ENCODE measurements at regions not wholly inside any gene's neighbourhood (a gene's known extent, or its start where the extent isn't known, plus 50 kb on each side); places are given as distances from the start of the nearest gene placed in this dataset.
"Not testable (repeated sequence)": the region's sequence is repeated elsewhere in the genome, so short reads cannot be mapped to it uniquely, and the experiment has no call there.

DNA sequence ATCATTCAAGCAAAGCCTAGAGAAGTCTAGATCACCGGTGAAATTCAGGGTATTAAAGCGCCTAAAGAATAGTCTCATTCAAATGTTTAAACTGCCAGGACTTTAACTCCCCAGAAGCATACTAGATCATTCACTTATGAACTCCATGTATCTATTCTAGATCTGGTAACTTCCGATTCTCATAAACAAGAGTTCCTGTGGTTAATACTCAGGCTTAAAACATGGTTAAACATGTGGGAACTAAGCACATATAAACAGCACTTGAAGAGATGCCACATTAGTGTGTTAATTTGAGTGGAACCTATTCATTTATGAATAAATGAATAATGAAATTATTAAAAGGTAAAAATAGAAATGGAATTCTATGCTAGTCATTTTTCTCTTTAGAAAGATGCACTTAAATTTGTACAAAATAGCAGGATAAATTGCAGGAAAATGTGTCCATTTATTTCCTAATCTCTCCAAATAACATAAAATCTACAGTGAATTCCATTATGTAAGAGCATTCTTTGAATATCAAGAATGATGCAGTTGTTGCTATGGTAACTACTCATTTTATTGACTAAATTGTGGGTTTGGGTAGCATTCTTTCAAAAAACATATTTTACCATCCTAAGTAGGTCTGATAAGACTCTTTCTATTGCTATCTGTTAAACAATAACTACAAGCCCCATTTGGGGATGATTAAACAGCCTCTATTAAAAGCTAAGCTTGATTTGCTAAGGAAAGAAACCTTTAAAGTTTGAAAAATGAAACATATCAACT, 147.6 kb upstream of the TMEM168 start:
- peak; percentile 26 for DNase-seq (ENCODE audit: low spot score)

DNA sequence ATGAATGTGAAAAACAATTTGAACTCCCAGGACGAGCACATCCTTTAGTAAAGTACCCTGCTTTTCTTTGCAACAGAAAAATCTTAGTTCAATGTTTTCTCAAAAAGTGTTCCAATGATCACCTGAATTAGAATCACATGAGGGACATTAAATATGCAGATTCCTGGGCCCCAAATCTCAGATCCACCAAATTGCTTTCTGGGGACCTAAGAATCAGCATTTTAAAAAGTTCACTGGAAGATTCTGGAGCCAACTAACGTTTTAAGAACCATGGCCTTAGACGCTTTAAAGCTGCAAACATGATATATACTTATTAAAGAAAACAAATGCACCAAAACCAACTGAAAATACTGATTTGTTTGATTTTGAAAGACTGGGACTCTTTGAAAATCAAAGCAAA, 143.4 kb upstream of the TMEM168 start:
- no peak for DNase-seq (ENCODE audit: low spot score)

DNA sequence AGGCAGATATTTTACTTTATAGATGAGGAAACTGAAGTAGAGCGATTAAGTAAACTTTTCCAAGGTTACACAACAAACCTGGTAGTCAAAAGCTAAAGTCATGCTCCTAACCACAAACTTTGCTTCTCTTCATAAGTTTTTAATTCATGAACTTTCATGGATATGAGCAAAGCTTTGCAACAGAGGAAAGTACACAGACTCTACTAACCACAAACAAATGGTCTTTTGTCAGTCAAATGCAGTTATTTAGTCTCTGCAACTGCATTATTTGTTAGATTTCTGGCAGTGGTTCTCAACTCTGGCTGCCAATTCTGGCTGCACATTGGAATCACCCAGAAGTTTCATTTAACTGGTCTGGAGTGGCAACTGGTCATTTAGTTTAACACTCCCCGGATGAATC, 140.6 kb upstream of the TMEM168 start:
- DNase-seq (ENCODE audit: low spot score), result no peak

DNA sequence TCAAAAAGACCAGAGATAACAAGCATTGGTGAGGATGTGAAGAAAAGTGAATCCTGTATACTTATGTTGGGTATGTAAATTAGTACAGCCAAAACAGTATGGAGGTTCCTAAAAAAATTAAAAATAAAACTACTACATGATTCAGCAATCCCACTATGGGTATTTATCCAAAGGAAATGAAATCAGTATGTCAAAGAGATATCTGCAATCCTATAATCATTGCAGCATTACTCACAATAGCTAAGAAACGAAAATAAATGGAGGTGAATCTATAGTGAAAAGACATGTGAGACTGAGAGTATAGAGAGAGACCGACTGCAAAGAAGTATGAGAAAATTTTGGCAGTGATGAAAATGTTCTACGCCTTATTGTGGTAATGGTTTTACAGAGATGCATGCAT, 139.2 kb upstream of the TMEM168 start:
- no peak for DNase-seq (ENCODE audit: low spot score)

DNA sequence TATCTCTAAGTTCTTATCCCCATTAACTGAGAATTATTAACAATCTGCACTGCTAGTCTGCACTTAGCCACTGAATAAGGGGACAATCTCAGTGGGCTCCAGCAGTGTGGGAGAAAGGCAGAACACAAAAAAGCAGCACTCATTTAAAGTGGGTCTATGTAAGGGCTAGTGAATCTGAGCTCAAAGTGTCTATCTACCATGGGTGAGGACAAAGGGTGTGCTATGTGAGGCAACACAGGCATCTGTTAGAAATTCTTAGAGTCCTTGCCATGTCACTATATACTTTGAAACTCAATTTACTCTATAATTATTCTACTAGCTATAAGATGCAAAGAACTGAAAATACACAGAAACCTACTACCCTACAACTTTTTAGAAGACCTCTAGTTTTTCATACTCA, 135.8 kb upstream of the TMEM168 start:
- DNase-seq (ENCODE audit: low spot score), result no peak

DNA sequence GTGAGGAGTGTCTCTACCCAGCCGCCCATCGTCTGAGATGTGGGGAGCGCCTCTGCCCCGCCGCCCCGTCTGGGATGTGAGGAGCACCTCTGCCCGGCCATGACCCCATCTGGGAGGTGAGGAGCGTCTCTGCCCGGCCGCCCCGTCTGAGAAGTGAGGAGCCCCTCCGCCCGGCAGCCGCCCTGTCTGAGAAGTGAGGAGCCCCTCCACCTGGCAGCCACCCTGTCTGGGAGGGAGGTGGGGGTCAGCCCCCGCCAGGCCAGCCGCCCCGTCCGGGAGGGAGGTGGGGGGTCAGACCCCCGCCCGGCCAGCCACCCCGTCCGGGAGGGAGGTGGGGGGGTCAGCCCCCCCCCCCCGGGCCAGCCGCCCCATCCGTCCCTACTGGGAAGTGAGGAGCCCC, 132.4 kb upstream of the TMEM168 start:
- not testable (repeated sequence) for DNase-seq (ENCODE audit: low spot score)

DNA sequence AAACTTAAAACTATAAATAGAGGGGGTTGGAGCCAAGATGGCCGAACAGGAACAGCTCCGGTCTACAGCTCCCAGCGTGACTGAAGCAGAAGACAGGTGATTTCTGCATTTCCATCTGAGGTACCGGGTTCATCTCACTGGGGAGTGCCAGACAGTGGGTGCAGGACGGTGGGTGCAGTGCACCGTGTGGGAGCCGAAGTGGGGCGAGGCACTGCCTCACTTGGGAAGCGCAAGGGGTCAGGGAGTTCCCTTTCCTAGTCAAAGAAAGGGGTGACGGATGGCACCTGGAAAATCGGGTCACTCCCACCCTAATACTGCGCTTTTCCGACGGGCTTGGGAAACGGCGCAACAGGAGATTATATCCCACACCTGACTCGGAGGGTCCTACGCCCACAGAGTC, 126.2 kb upstream of the TMEM168 start:
- not testable (repeated sequence) for DNase-seq (ENCODE audit: low spot score)

DNA sequence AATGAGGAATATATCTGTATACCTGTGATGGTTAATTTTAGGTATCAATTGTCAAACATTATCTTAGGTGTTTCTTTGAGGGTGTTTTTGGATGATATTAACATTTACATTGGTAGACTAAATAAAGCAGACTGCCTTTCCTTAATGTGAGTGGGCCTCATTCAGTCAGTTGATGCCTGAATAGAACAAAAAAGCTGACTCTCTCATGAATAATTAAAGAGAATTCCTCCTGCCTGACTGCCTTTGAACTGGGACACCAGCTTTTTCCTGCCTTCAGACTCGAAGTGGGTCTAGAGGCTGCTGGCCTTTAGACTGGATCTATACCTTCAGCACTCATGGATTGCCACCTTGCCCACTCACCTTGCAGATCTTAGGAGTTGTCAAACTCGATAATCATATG, 117.9 kb upstream of the TMEM168 start:
- no peak for DNase-seq (ENCODE audit: low spot score)

DNA sequence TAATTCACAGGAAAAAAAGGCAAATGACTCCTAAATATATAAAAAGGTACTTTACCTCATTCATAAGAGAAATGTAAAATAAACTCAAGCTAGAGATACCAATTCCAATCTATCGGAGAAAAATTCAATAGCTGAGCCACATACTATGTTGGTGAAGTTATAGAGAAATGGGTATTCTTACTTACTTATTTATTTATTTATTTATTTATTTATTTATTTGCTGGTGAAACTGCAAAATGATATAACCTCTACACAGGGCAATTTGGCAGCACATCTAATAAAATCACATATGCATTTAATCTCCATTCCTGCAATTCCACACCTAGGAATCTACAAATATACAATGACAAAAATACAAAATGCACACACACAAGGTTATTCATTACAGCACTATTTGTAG, 117.5 kb upstream of the TMEM168 start:
- no peak for DNase-seq (ENCODE audit: low spot score)

DNA sequence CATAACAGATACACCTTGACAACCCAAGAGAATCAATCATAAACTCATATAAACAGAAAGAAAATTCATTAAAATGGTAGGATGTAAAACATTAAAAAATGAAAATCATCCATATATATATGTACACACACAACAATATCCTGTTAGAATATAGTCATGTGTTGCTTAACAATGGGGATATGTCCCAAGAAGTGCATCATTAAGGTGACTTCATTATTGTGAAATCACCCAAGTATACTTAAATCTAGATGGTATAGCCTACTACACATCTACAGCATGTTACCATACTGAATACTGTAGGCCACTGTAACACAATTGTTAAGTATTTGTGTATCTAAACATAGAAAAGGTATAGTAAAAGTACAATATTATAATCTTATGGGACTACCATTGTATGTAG, 115.8 kb upstream of the TMEM168 start:
- DNase-seq (ENCODE audit: low spot score), result no peak

DNA sequence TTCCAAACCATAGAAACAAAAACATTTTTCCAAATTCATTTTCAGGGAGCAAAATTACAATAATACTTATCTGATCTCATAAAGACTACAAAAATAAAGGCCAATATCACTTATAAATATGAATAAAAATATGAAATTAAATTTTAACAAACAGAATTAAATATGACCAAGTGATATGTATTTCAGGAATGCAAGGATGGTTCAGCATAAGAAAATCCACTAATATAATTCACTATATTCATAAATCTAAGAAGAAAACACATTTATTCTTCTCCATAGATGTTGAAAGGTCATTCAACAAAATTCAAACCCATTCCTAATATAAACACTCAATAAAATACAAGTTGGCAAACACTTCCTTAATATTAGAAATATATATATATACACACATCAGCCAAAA, 115.2 kb upstream of the TMEM168 start:
- DNase-seq (ENCODE audit: low spot score), result no peak

DNA sequence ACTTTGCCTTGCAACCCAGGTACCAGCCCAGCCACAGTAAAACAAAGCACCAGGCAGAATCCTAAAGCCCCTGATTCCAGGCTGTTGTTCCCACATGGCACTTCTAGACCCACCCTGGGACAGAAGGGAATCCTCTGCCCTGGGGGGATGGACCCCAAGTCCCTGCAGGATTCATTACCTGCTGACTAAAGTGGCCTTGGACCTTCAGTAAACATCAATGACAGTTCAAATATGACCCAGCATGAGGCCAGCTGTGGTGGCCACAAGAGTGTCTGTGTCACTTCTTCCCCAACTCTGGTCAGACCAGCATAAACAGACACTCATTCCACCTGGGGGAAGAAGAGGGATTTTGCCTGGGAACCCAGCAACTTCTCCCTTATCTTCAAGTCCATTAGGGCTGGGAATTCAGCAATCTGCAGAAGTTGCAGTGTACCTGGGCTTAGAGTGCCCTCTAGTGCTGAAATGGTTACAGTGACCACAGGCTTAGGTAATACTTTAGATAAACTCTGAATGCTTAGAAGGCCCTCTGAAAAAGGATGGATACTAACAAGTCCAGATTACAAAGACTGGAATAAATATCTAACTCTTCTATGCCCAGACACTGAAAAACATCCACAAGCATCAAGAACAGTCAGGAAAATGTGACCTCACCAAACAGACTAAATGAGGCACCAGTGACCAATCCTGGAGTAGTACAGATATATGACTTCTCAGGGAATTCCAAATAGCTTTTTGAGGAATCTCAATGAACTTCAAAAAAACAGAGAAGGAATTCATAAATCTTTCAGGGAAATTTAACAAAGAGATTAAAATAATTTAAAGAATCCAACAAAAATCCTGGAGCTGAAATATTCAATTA, 108.5 kb upstream of the TMEM168 start:
- peak; percentile 32 for DNase-seq (ENCODE audit: low spot score)

DNA sequence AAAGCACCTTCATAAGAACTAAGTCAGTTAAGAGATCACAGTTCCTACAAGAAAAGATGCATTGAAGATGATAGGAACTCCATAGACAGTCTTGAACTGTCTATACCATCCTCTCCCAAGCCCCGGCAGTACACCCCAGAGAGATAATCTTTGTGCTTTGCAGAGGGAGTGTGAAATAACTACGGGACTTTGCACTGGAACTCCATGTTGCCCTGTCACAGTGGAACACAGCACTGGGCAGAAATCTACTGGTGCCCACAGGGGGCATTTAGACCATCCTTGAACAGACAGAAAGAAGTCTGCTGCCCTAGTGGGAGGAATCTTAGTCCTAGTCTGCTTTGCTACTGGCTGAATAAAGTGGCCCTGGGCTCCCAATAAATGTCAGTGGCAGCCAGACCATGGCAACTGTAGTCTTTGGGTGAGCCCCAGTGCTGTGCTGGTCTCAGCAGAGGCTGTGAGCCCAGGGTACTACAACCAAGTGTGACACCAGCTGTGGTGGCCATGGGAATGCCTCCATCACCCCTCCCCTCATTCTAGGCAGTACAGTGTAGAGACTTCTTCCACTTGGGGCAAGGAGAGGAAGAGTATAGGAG, 107.7 kb upstream of the TMEM168 start:
- DNase-seq (ENCODE audit: low spot score), result no peak

DNA sequence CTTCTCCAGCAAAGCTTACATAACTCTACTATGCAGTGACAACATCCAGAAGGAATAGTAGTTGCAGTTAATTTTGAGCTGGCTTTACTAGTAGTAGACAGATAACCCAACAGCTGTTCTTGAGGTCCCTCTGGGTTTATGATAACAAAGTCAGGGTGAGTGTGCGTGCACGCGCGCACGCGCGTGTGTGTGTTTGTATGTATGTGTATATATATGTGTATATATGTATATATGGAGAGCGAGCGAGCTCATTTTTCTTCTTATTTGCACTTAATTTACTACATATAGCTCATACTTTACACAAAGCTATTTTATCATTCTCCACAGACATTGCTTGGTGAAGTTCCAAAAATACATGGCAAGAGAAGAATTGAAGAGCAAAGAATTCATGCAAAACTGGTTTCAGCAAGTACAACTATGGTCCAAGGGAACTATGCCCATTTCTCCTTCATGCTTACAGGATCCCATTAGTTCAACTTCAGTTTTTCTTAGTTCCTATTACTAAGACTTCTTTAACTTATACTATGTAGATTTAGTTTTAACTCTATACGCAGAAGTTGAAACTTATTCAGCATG, 105.9 kb upstream of the TMEM168 start:
- DNase-seq (ENCODE audit: low spot score), result no peak

DNA sequence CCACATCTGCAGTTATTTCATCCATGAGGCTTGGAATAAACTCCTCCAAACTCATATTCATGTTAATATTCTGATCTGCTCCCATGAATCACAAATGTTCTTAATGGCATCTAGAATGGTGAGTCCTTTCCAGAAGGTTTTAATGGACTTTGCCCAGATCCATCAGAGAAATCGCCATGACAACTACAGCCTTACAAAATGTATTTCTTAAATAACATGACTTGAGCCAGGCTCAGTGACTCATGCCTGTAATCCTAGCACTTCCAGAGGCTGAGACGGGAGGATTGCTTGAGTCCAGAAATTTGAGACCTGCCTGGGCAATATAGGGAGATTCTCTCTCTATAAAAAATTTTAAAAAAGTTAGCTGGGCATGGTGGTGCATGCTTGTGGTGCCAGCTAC, 102.1 kb upstream of the TMEM168 start:
- no peak for DNase-seq (ENCODE audit: low spot score)

DNA sequence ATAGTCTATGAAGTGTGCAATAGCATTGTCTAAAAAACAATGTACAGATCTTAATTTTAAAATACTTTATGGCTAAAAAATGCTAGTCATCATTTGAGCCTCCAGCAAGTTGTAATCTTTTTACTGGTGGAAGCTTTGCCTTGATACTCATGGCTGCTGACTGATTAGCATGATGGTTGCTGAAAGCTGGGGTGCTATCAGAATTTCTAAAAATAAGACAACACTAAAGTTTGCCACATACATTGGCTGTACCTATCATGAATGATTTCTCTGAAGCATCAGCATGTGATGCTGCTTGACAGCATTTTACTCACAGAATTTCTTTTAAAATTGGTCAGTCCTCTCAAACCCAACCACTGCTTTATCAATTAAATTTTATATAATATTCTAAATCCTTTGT, 101.5 kb upstream of the TMEM168 start:
- no peak for DNase-seq (ENCODE audit: low spot score)

DNA sequence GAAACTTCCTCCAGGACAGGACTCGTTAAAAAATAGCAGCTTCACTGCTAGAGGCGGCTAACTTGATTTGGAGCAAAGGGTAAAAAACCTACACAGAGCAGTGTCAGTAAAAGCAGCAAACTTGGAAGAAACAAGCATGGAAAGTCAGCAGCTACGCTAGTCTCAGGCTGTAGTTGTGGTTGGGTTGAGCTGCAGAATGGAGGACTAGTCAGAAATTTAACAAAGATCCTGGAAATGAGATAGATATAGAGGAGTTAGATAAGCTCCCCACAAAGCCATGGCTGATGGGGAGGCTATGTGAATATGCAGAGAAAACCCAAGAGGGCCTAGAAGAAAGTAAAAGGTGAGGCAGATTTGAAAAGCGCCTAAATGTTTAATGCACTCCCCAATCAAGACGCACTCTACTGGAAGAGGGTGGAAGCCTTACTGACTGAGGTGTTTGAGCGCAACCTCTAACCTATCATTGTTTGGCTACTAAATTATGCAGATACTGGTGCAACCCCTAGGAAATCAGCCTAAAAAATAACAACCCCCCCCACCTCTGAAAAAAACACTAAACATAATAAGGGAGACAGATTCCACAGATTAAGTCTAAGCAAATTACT, 99.7 kb upstream of the TMEM168 start:
- no peak for DNase-seq (ENCODE audit: low spot score)

DNA sequence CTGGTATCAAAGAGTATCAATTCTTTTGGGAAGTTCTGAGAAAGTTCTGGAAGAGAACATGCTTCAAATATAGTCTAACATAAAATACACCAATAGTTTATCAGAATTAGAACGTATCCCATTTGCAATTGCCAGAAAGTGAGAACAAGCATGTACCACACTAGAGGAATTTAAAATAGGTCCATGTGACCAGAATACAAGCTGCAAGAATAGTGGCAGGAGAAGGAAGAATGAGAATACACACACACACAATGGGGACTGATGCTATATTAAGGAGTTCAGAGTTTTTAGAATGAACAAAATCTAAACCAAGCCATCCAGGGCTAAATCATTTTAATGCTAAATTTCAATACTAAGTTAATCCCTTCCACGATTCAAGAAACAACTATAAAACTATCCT, 99.1 kb upstream of the TMEM168 start:
- DNase-seq (ENCODE audit: low spot score), result no peak

DNA sequence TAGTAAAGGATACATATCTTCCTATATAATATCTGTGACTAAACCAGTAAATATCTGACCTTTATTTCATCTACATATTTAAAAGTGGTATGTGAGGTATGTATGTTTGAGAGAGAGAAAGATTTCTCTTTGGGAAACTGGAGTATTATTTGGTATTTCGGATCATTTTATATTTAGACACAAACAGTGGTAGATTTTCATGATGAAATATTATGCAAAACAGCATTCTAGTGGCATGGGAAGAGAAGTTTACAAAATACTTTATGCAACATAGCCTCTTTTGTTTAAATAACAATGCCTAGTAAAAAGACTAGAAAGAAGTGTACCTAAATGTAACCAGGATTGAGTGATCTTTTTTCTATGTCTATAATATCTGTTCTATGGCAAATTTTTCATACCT, 98.6 kb upstream of the TMEM168 start:
- DNase-seq (ENCODE audit: low spot score), result no peak

DNA sequence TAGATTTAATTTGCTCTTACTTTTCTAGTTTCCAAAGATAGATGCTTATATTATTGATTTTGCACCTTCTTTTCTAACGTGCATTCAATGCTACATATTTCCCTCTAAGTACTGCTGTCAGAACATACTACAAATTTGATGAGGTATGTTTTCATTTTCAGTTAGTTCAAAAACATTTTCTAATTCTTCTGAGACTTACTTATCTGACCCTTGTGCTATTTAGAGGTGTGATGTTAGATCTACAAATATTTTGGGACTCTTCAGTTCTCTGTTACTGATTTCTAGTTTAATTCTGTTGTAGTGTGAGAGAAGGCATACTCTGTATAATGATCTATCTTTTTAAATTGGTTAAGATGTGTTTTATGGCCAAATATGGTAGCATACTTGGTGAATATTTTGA, 97.8 kb upstream of the TMEM168 start:
- no peak for DNase-seq (ENCODE audit: low spot score)

DNA sequence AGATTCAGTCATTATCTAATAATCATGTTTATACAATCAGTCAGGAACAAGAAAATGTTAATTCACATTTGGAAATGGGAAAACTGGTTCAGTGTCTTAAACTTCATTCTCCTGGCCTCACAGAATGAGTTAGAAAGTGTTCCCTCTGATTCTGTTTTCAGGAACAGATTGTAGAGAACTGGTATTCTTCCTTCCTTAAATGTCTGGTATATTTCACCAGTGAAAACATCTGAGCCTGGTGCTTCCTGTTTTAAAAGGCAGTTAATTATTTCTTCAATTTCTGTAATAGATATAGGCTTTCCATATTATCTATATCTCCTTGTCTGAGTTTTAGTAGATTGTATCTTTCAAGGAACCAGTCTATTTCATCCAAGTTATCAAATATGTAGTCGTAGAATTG, 97.1 kb upstream of the TMEM168 start:
- no peak for DNase-seq (ENCODE audit: low spot score)

DNA sequence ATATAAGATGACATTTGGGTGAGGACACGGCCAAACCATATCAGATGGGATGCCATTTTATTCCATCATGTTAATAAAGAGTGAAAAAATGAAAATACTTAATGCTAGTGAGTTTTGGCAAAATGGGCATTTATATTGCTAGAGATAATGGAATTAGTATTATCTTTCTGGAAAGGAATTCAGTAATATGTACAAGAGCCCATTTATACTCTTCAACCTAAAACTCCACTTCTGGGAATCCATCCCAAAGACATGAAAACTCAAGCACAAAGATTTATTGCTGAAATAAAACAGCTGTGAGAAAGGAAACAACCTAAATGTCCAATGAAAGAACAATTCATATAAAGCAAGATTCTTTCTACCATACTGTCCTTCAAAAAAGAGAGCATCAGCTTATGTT, 96.0 kb upstream of the TMEM168 start:
- no peak for DNase-seq (ENCODE audit: low spot score)
